ENCODE measurements at regions not wholly inside any gene's neighbourhood (a gene's known extent, or its start where the extent isn't known, plus 50 kb on each side); places are given as distances from the start of the nearest gene placed in this dataset.

- Histone ChIP-seq H3K4me2 (ENCODE audit: low read depth, low read length) (no peak overlapping the region), H3K79me1 (ENCODE audit: low read depth in 1 of 2, low read length in 2 of 2) (no peaks in the 10 kb centered on the region), H4K8ac (ENCODE audit: low read depth in 2 of 2, low read length in 2 of 2) (no peak overlapping the region), H2BK15ac (ENCODE audit: low read depth, low read length) (no peak overlapping the region), H4K91ac (ENCODE audit: insufficient read depth, low read depth, low read length) (no peak overlapping the region), H2BK120ac (ENCODE audit: low read depth, low read length) (no peak overlapping the region), H3K56ac (ENCODE audit: extremely low read depth, insufficient read depth, low read length) (no peak overlapping the region), H3K9me3 (ENCODE audit: control insufficient read depth, insufficient read depth, low read length) (no peaks in the 10 kb centered on the region), H2BK5ac (ENCODE audit: low read depth, low read length, poor library complexity, severe bottlenecking) (no peak overlapping the region), H2AK9ac (replicated peaks; ENCODE audit: low read depth, low read length, poor library complexity) (no peak overlapping the region), H4K20me1 (ENCODE audit: insufficient read depth, low read length) (no peaks in the 10 kb centered on the region), H2AK5ac (ENCODE audit: low read depth, low read length) (no peak overlapping the region), H3K18ac (ENCODE audit: low read depth, low read length) (no peak overlapping the region), H2AFZ (replicated peaks; ENCODE audit: low read length, poor library complexity) (no peak overlapping the region), H3K4me3 (ENCODE audit: insufficient read depth, low read depth, low read length) (no peak overlapping the region), H3K27me3 (ENCODE audit: control insufficient read depth, insufficient read depth, low read length) (no peaks in the 10 kb centered on the region), H3K4me1 (ENCODE audit: control insufficient read depth, insufficient read depth, low read length) (no peaks in the 10 kb centered on the region), H3K36me3 (ENCODE audit: control insufficient read depth, insufficient read depth, low read length) (no peaks in the 10 kb centered on the region), H3K27ac (ENCODE audit: insufficient read depth, low read length) (no peak overlapping the region), H3K14ac (replicated peaks; ENCODE audit: low read depth, low read length) (no peak overlapping the region), H3K9me1 (ENCODE audit: insufficient read depth, low read length) (no peaks in the 10 kb centered on the region), H2BK20ac (ENCODE audit: low read depth, low read length) (no peak overlapping the region), H3K9ac (ENCODE audit: low read depth, low read length) (no peak overlapping the region), H3K4ac (ENCODE audit: low read depth, low read length) (no peak overlapping the region), H4K5ac (ENCODE audit: low read depth, low read length) (no peak overlapping the region), H3K23ac (ENCODE audit: low read depth, low read length) (no peak overlapping the region)
- no peak for DNase-seq
- dilution Hi-C loops (cut with HindIII; ENCODE audit: low sequenced_read_pairs, unreplicated experiment) (no loop called here), in situ Hi-C loops (cut with MboI; ENCODE audit: low sequenced_read_pairs) (no loop called here), intact Hi-C loops (cut with micrococcal nuclease) (no loop called here)
- no peak for TF ChIP-seq ELK1 (IDR thresholded peaks at IDR 0.05; ENCODE audit: borderline replicate concordance, low read depth, low read length)
- TF ChIP-seq MAFK (IDR thresholded peaks at IDR 0.05; ENCODE audit: low read depth, low read length) = peak; percentile 84
- no peak for TF ChIP-seq POLR2A (IDR thresholded peaks at IDR 0.05; ENCODE audit: low read depth, low read length)
- ChIA-PET POLR2A (ENCODE audit: unreplicated experiment) (no interaction called here), CTCF (no interaction called here)
- BruUV-seq (replicated peaks) = no TSS peak
- no peak for ATAC-seq (ENCODE audit: low read depth)
These were observed 516.6 kb downstream of the SLITRK1 start for GRCh38 chr13:83365723-83366122.

All from IMR-90 (cell line).